HG03571 (cell line): ENCODE measurements at regions not wholly inside any gene's neighbourhood (a gene's known extent, or its start where the extent isn't known, plus 50 kb on each side); places are given as distances from the start of the nearest gene placed in this dataset.

ENCODE experiments used
- ATAC-seq: cut with Tn5 transposase; IDR thresholded peaks from one replicate; pipeline ENCODE4 v1.9.1; 2021; ENCODE audit not compliant: unreplicated experiment

GRCh38 chr16:62665269-62665668 lies 629.0 kb upstream of the CDH8 start:
- no peak for ATAC-seq

GRCh38 chr16:62664566-62664965 lies 628.3 kb upstream of the CDH8 start:
- no peak for ATAC-seq

- ATAC-seq, result no peak
These were observed 625.2 kb upstream of the CDH8 start for GRCh38 chr16:62661435-62661834.

GRCh38 chr16:62657116-62657515 lies 620.9 kb upstream of the CDH8 start:
- ATAC-seq, result no peak

DNA sequence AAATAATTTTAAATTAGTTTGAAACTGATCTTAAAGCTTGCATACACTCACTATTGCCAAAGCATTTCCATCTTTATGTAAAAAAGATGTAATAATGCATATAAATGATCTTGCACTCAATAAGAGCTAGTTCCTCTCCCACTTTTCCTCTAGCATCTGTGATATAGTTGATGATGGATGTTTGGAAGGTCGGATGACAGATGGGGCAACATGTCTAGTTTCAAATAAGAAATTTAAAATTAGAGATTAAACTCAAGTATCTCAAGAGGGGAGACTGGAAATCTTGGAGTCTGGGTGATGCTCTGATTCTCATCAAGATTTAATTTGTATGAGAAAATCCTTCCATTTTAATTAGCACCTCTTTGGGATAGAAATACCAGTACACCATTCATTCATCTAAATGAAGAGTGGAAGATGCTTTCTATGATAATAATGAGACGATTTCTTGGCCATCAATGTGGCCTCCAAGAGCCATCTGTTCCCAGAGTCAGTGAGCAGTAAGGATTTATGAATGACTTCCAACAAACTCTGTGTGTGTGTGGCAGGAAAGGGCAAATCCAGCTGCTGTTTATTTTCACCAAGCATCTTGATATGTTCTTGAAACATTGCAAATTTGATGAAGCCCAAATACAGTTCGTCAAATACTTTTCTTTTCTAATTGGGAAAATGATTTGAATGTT lies 616.3 kb upstream of the CDH8 start:
- no peak for ATAC-seq

GRCh38 chr16:62648256-62648655 lies 612.0 kb upstream of the CDH8 start:
- no peak for ATAC-seq

DNA sequence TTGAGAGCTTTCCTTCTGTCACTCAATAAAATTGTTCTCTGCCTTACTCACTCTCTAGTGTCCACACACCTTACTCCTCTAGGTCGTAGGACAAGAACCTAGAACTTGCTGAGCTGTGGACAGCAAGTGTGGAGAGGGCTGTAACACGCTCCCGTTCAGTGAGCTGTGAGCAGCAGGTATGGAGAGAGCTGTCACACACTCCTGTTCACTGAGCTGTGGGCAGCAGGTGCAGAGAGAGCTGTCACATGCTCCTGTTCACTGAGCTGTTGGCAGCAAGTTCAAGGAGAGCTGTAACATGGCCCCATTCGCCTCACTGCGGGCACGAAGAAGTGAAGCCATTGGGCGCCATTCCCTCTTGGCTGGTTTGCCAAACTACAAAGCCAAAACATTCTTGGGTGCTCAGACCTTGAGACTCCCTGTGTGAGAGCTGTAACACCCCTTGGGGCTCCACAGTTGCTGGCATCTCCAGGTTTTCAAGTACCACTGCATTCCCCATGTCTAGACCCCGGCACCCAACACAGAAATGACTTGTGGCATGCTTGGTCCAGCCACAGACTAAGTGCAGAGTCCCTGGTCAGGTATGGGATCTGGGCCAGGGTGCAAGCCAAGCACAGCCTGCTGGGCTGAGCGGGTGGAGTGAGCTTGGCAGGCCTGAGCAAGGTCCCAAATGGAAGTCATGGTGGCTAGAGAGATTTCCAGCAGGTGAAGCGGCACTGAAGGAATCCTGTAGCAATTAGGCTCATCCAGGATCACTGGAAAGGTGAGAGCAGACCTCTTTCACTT lies 608.0 kb upstream of the CDH8 start:
- ATAC-seq, result no peak

DNA sequence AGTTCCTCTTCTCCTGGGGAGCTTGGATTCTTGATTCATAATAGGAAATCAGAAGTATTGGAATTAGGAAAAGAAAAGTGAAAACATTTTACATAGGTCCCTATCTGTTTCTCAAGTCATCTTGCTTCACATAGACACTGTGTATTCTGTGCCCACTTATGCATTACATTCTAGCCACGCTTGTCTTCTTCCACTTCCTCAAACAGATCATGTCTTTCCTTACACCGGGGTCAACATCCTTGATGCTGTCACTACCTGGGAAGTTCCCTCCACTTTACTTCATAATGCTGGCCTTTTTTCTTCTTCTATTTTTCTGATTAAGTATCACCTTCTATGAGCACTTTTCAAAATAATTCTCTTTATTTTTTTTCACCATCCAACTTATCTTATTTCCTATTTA lies 606.4 kb upstream of the CDH8 start:
- ATAC-seq, result no peak

- no peak for ATAC-seq
These were observed 603.7 kb upstream of the CDH8 start for GRCh38 chr16:62639890-62640289.

DNA sequence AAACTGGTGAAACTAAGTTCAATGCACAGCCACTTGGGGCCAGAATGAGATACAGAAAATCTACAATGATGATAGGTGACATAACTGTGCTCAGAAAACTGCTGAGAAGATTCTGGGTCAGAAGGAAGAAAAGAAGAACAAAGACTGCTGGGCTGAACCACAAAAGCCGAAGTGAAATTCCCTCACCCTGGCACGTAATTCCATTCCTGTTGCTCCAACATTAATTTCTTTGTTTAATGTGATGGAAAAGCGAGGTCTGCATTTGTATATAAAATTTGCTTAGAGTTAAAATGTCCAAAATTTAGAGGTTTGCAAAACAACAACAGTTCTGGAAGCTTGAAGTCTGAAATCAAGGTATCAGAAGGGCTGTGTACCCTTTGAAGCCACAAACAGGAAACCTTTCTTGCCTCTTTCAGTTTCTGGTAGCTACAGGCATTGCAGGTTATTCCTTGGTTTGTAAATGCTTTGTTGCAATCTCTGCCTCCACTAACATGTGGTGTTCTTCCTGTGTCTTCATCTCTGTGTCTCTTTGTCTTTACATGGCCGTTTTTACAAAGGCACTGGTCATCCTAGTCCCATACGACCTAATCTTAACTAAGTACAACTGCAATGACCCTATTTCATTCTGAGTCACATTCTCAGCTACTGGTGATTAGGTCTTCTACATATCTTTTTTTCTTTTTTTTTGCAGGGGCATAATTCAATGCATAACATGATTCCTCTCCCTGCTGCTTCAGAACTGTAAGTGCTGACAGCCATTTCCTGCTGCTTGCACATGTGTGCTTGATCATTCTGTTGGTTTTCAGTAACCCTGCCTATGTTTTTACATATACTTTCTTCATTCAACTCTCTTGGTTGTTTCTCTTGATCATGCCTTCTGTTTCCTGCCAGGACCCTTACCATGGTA lies 603.0 kb upstream of the CDH8 start:
- ATAC-seq, result no peak

DNA sequence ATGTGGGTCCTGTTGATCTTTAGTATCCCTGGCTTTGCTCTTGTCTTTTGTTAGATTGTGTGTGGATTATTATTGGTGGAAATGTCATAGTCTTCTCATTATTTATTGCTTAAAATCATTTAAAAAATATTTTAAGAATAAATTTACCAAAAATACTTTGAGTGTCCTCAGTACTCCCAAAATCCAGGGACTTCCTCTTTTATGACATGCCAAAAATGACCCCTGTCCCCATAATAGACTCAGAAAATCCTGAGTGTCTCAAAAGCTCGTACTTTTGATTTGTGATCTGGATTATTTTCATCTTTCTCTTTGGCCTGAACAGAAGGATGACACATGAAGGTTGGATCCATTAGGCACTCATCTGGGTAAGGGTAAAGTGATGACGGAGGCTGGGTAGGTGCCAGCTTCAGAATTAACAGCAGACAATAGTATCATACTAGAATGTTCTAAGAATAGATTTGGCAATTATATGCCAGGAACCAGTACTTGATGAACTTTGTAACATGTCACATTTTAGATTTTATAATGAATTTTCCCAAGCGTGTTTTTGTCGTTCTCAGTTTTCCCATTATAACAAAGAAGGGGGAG lies 602.2 kb upstream of the CDH8 start:
- ATAC-seq, result no peak

DNA sequence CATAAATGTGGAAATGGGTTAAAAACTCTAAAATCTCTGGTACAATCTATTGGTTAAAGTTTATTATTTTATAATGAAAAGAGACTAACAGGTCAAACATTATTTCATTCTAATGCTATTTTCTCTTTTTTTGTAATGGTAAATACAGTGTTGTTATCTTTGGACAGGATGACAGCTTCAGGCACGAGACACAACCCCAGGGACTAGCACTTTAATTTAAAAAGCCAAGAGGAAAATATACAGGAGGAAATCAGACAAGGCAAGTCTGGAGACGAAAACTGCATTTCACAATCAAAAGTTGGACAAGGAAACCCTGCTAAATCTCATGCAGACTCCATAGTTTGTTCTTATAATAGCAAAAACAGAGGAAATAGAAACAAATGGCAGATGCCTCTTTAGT lies 589.1 kb upstream of the CDH8 start:
- no peak for ATAC-seq

GRCh38 chr16:62620275-62620674 lies 584.0 kb upstream of the CDH8 start:
- no peak for ATAC-seq

- no peak for ATAC-seq
These were observed 579.3 kb upstream of the CDH8 start for GRCh38 chr16:62615526-62615925.

GRCh38 chr16:62610291-62610690 lies 574.1 kb upstream of the CDH8 start:
- no peak for ATAC-seq

- no peak for ATAC-seq
These were observed 566.6 kb upstream of the CDH8 start for GRCh38 chr16:62602790-62603189.

GRCh38 chr16:62597875-62598274 lies 561.6 kb upstream of the CDH8 start:
- ATAC-seq, result no peak

GRCh38 chr16:62596584-62596983 lies 560.3 kb upstream of the CDH8 start:
- ATAC-seq, result no peak

- no peak for ATAC-seq
These were observed 559.9 kb upstream of the CDH8 start for GRCh38 chr16:62596125-62596524.

GRCh38 chr16:62586128-62586862 lies 550.1 kb upstream of the CDH8 start:
- no peak for ATAC-seq
